ENCODE measurements at regions not wholly inside any gene's neighbourhood (a gene's known extent, or its start where the extent isn't known, plus 50 kb on each side); places are given as distances from the start of the nearest gene placed in this dataset.

GRCh38 chr14:105938959-105939358, 412.6 kb downstream of the TMEM121 start:
- DNase-seq (ENCODE audit: low spot score), result no peak
- TF ChIP-seq ZNF891 (CRISPR knock-in tag; IDR thresholded peaks at IDR 0.05) (no peak), ZNF432 (CRISPR knock-in tag; IDR thresholded peaks at IDR 0.05; ENCODE audit: borderline replicate concordance) (no peak), ZNF530 (CRISPR knock-in tag; IDR thresholded peaks at IDR 0.05; ENCODE audit: low read depth) (no peak), ZNF646 (CRISPR knock-in tag; IDR thresholded peaks at IDR 0.05) (no peak), TCF12 (IDR thresholded peaks at IDR 0.05) (no peak), TCF12 (CRISPR knock-in tag; IDR thresholded peaks at IDR 0.05) (no peak), ZNF160 (CRISPR knock-in tag; IDR thresholded peaks at IDR 0.05) (peak; percentile 80; the same call in 1 of the 2 replicates), ZBTB21 (CRISPR knock-in tag; IDR thresholded peaks at IDR 0.05) (no peak), DZIP1 (CRISPR knock-in tag; IDR thresholded peaks at IDR 0.05) (no peak)
- BruUV-seq (replicated peaks), result no TSS peak
- Histone ChIP-seq H3K4me3 (replicated peaks in 1 of 3; ENCODE audit: insufficient read depth in 1 of 3, low read depth in 2 of 3, low read length in 3 of 3) (no peak overlapping the region), H2AFZ (ENCODE audit: low read length) (no peak overlapping the region), H3K27me3 (ENCODE audit: control insufficient read depth in 1 of 2, insufficient read depth in 2 of 2, low read length in 2 of 2) (peaks cover 0 to 1% of the 10 kb centered on the region in 2 experiments; a peak in 1 of 5 replicates), H3K27ac (ENCODE audit: extremely low read length, insufficient read depth, low read length) (no peak overlapping the region), H3K9ac (ENCODE audit: insufficient read depth, low read depth, low read length) (no peak overlapping the region), H3K4me1 (ENCODE audit: insufficient read depth, low read length) (peaks cover 8% of the 10 kb centered on the region), H4K20me1 (ENCODE audit: insufficient read depth, low read length) (no peaks in the 10 kb centered on the region), H3K36me3 (replicated peaks in 1 of 2; ENCODE audit: control insufficient read depth in 1 of 2, insufficient read depth in 2 of 2, low read length in 2 of 2) (no peaks in the 10 kb centered on the region), H3K79me2 (ENCODE audit: insufficient read depth, low read length) (no peaks in the 10 kb centered on the region), H3K4me2 (ENCODE audit: low read depth, low read length) (no peak overlapping the region), H3K9me3 (ENCODE audit: low read length) (peaks cover 16% of the 10 kb centered on the region; the same call in 1 of the 2 replicates)
- intact Hi-C loops (cut with micrococcal nuclease; ENCODE audit: unreplicated experiment) (no loop called here), in situ Hi-C loops (cut with HindIII; ENCODE audit: extremely low pct_ligation_motif_present, low pct_unique_long_range_greater_than_20kb) (no loop called here)
- 0% methylated on average over 1 of the region's 1 CpG for WGBS (ENCODE audit: low lambda C conversion rate)
- CTCF ChIA-PET (ENCODE audit: low intra/inter-chr PET ratio, low total read pairs), result no interaction called here
- no peak for ATAC-seq
- POLR2A ChIA-PET, result no interaction called here
- no peak for FAIRE-seq

Measured in HepG2 (cell line).